Tibial nerve (tissue), 4 donors: ENCODE measurements at regions not wholly inside any gene's neighbourhood (a gene's known extent, or its start where the extent isn't known, plus 50 kb on each side); places are given as distances from the start of the nearest gene placed in this dataset.

ENCODE experiments used
- DNase-seq, 2 donors: peaks; one replicate each; pipeline ENCODE4 v3.0.0-alpha.2; 2019; ENCODE audit warnings: low spot score in 2 of 2
- H3K27ac ChIP-seq, 4 donors: fragments of 200-600 bp; sonication (generic) in 3 of 4; one replicate each; pipeline ENCODE4 v1.5.1; 2017 to 2019; ENCODE audit warnings: mild to moderate bottlenecking in 1 of 4
- H3K27me3 ChIP-seq, 2 donors: fragments of 200-600 bp; sonication (generic) in 1 of 2; one replicate each; pipeline versions ENCODE4 v1.5.1 to v1.6.0; 2017 to 2019
- H3K36me3 ChIP-seq, 3 donors: fragments of 200-600 bp; sonication (generic); one replicate each; pipeline ENCODE4 v1.5.1; 2018 to 2019
- H3K4me1 ChIP-seq, 4 donors: fragments of 200-600 bp; sonication (generic) in 3 of 4; one replicate each; pipeline ENCODE4 v1.5.1; 2017 to 2019
- H3K4me3 ChIP-seq, 4 donors: fragments of 200-600 bp; sonication (generic) in 3 of 4; one replicate each; pipeline ENCODE4 v1.5.1; 2017 to 2019; ENCODE audit warnings: mild to moderate bottlenecking in 1 of 4, moderate library complexity in 1 of 4
- H3K9me3 ChIP-seq, 4 donors: fragments of 200-600 bp; sonication (generic) in 3 of 4; one replicate each; pipeline ENCODE4 v1.5.1; 2017 to 2019
- CTCF ChIP-seq, 5 experiments: fragments of 200-600 bp in 3 of 5; fragments of 450-650 bp in 2 of 5; sonication (generic) in 3 of 5; IDR thresholded peaks; one replicate each; pipeline ENCODE4 v1.5.1; 2016 to 2019; ENCODE audit warnings: antibody characterized with exemption in 5 of 5, mild to moderate bottlenecking in 3 of 5, moderate library complexity in 2 of 5
- EP300 ChIP-seq, 2 donors: sonication (generic); formaldehyde crosslinking; IDR thresholded peaks; one replicate each; pipeline ENCODE4 v1.6.1; 2017; ENCODE audit warnings: antibody characterized with exemption in 2 of 2, mild to moderate bottlenecking in 1 of 2
- POLR2A ChIP-seq, 2 donors: fragments of 450-650 bp; IDR thresholded peaks; one replicate each; pipeline ENCODE4 v1.6.1; 2017; ENCODE audit warnings: antibody characterized with exemption in 2 of 2, mild to moderate bottlenecking in 2 of 2, moderate library complexity in 2 of 2
- WGBS, 2 donors: methylation state at CpG; one replicate each; pipeline ENCODE4 v1.1.5; 2018; 5-methylcytosine and 5-hydroxymethylcytosine counted together

- Histone ChIP-seq H3K9me3 (no peaks in the 10 kb centered on the region), H3K27me3 (no peaks in the 10 kb centered on the region), H3K4me1 (no peaks in the 10 kb centered on the region), H3K27ac (no peak overlapping the region), H3K36me3 (no peaks in the 10 kb centered on the region), H3K4me3 (no peak overlapping the region)
- no peak for DNase-seq
- WGBS, 2 donors: 59 to 67% methylated on average over 12 of the region's 12 CpGs
- TF ChIP-seq EP300 (IDR thresholded peaks at IDR 0.05) (no peak), POLR2A (IDR thresholded peaks at IDR 0.05) (no peak), CTCF (IDR thresholded peaks at IDR 0.05) (no peak)
These were observed 193.4 kb upstream of the MYT1L start for GRCh38 chr2:2524348-2524941.

- 36 to 38% methylated on average over 7 of the region's 7 CpGs for WGBS, 2 donors
- no peaks in the 10 kb centered on the region for H3K27me3 ChIP-seq
- TF ChIP-seq EP300 (IDR thresholded peaks at IDR 0.05) (no peak), CTCF (IDR thresholded peaks at IDR 0.05) (no peak), POLR2A (IDR thresholded peaks at IDR 0.05) (no peak)
- H3K4me1 ChIP-seq: no peaks in the 10 kb centered on the region
- DNase-seq: no peak
- H3K4me3 ChIP-seq: no peak overlapping the region
- no peak overlapping the region for H3K27ac ChIP-seq
- no peaks in the 10 kb centered on the region for H3K36me3 ChIP-seq
- no peaks in the 10 kb centered on the region for H3K9me3 ChIP-seq
These were observed 192.6 kb upstream of the MYT1L start for GRCh38 chr2:2523461-2524347.

DNA sequence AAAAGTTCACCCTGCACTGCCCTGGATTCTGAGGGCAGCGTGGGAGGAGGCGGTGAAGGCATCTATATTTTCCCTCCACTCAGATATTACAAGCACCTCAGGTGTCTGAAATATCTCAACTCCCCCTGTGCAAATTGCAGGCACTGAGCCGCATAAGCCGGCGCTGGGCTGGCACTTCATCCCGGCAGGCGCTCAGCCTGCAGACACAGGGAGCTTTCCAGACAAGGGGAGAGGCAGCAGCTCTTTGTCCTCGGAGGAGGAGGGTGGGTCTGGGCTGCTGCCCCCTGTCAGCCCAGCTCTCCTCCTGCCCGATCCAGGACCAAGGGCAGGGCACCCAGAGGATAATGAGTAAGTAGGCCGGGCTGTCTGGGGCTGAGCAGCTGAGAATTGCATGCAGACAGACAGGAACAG is 189.3 kb upstream of the MYT1L start:
- H3K4me3 ChIP-seq: no peak overlapping the region
- WGBS, 2 donors: 41 to 44% methylated on average over 8 to 10 of the region's 10 CpGs
- TF ChIP-seq CTCF (IDR thresholded peaks at IDR 0.05): no peak
- no peak for TF ChIP-seq POLR2A (IDR thresholded peaks at IDR 0.05)
- TF ChIP-seq EP300 (IDR thresholded peaks at IDR 0.05): no peak
- no peaks in the 10 kb centered on the region for H3K4me1 ChIP-seq
- H3K27me3 ChIP-seq: no peaks in the 10 kb centered on the region
- H3K27ac ChIP-seq: no peak overlapping the region
- no peaks in the 10 kb centered on the region for H3K9me3 ChIP-seq
- no peak for DNase-seq
- H3K36me3 ChIP-seq: no peaks in the 10 kb centered on the region

DNA sequence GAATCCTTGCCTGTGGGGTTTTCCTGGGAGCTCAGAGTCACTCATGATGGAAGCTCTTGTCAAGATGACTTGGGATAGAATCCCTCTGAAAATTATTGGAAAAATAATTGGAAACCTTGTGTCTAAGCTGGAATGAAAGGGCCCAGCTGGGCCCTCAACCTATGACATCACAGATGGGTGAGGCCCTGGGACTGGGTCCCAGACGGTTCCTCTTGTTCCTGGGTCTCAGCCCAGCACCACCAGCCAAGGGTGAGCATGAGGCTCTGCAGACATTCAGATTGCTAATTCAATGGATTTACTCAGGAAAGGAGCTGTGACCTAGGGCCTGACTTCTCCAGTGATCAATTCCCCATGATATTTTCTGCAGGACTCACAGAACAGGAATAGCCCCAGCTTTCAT is 188.3 kb upstream of the MYT1L start:
- no peak for DNase-seq
- no peaks in the 10 kb centered on the region for H3K4me1 ChIP-seq
- WGBS, 2 donors: 31 to 40% methylated on average over 1 of the region's 1 CpG
- no peak overlapping the region for H3K27ac ChIP-seq
- no peaks in the 10 kb centered on the region for H3K9me3 ChIP-seq
- H3K36me3 ChIP-seq: no peaks in the 10 kb centered on the region
- H3K27me3 ChIP-seq: no peaks in the 10 kb centered on the region
- TF ChIP-seq CTCF (IDR thresholded peaks at IDR 0.05): no peak
- TF ChIP-seq EP300 (IDR thresholded peaks at IDR 0.05): no peak
- TF ChIP-seq POLR2A (IDR thresholded peaks at IDR 0.05): no peak
- no peak overlapping the region for H3K4me3 ChIP-seq

- Histone ChIP-seq H3K4me1 (no peaks in the 10 kb centered on the region), H3K27me3 (no peaks in the 10 kb centered on the region), H3K27ac (no peak overlapping the region), H3K9me3 (no peaks in the 10 kb centered on the region), H3K36me3 (no peaks in the 10 kb centered on the region), H3K4me3 (no peak overlapping the region)
- WGBS, 2 donors: 47 to 90% methylated on average over 2 of the region's 2 CpGs
- DNase-seq: no peak
- TF ChIP-seq EP300 (IDR thresholded peaks at IDR 0.05) (no peak), POLR2A (IDR thresholded peaks at IDR 0.05) (no peak), CTCF (IDR thresholded peaks at IDR 0.05) (no peak)
These were observed 186.3 kb upstream of the MYT1L start for GRCh38 chr2:2517399-2517798.
